EH (cell line): ENCODE measurements at regions not wholly inside any gene's neighbourhood (a gene's known extent, or its start where the extent isn't known, plus 50 kb on each side); places are given as distances from the start of the nearest gene placed in this dataset.
A peak's percentile ranks its signal among the peaks of the same experiment; 100 is the strongest.
"Not testable (repeated sequence)": the region's sequence is repeated elsewhere in the genome, so short reads cannot be mapped to it uniquely, and the experiment has no call there.

Experiments
- DNase-seq: peaks from one replicate; pipeline ENCODE4 v3.0.0-alpha.2; 2015; ENCODE audit warnings: low read depth

GRCh38 chr1:193451001-193451400, 264.6 kb upstream of the B3GALT2 start:
- no peak for DNase-seq

- peak; percentile 10 for DNase-seq
Measured at GRCh38 chr1:193448682-193449461, 262.5 kb upstream of the B3GALT2 start.

GRCh38 chr1:193443886-193444285, 257.5 kb upstream of the B3GALT2 start:
- DNase-seq = no peak

- no peak for DNase-seq
Measured at GRCh38 chr1:193438771-193439170, 252.4 kb upstream of the B3GALT2 start.

GRCh38 chr1:193438312-193438711, 251.9 kb upstream of the B3GALT2 start:
- DNase-seq = no peak

GRCh38 chr1:193437785-193438184, 251.4 kb upstream of the B3GALT2 start:
- no peak for DNase-seq

GRCh38 chr1:193437333-193437732, 250.9 kb upstream of the B3GALT2 start:
- not testable (repeated sequence) for DNase-seq

GRCh38 chr1:193435781-193436180, 249.4 kb upstream of the B3GALT2 start:
- DNase-seq = no peak

- peak; percentile 65 for DNase-seq
Measured at GRCh38 chr1:193434319-193434718, 247.9 kb upstream of the B3GALT2 start.

- DNase-seq = no peak
Measured at GRCh38 chr1:193433599-193433998, 247.2 kb upstream of the B3GALT2 start.

- DNase-seq = no peak
Measured at GRCh38 chr1:193432979-193433587, 246.7 kb upstream of the B3GALT2 start.

- DNase-seq = peak; percentile 6
Measured at GRCh38 chr1:193431265-193431977, 245.0 kb upstream of the B3GALT2 start.

- DNase-seq = no peak
Measured at GRCh38 chr1:193427524-193427923, 241.1 kb upstream of the B3GALT2 start.

GRCh38 chr1:193426061-193426460, 239.6 kb upstream of the B3GALT2 start:
- no peak for DNase-seq

GRCh38 chr1:193421487-193421886, 235.1 kb upstream of the B3GALT2 start:
- no peak for DNase-seq

- DNase-seq = no peak
Measured at GRCh38 chr1:193419295-193419694, 232.9 kb upstream of the B3GALT2 start.

GRCh38 chr1:193418745-193419058, 232.3 kb upstream of the B3GALT2 start:
- DNase-seq = no peak

GRCh38 chr1:193417945-193418744, 231.7 kb upstream of the B3GALT2 start:
- peak; percentile 51 for DNase-seq

- peak; percentile 58 for DNase-seq
Measured at GRCh38 chr1:193417403-193417802, 231.0 kb upstream of the B3GALT2 start.

- no peak for DNase-seq
Measured at GRCh38 chr1:193416226-193417024, 230.0 kb upstream of the B3GALT2 start.

- DNase-seq = no peak
Measured at GRCh38 chr1:193415256-193415655, 228.8 kb upstream of the B3GALT2 start.

GRCh38 chr1:193413376-193413775, 227.0 kb upstream of the B3GALT2 start:
- DNase-seq = no peak
